PC-3 (cell line): ENCODE measurements at regions not wholly inside any gene's neighbourhood (a gene's known extent, or its start where the extent isn't known, plus 50 kb on each side); places are given as distances from the start of the nearest gene placed in this dataset.
"Not testable (repeated sequence)": the region's sequence is repeated elsewhere in the genome, so short reads cannot be mapped to it uniquely, and the experiment has no call there.

Experiments used
- ATAC-seq: fragments of 200-7000 bp; cut with Tn5 transposase; 2 replicates; pipeline ENCODE4 v1.9.1; 2020; ENCODE audit warnings: mild to moderate bottlenecking, moderate library complexity
- BruUV-seq: library from RNA; stranded (reverse); fragments of 400-500 nt; replicated peaks from 2 replicates; lab custom pipeline; 2021; lab: Mats Ljungman, UMichigan
- CTCF ChIA-PET: fragments of 300-600 bp; sonication (Branson Sonifier 250); formaldehyde crosslinking; loops from one replicate; lab custom pipeline; 2022; ENCODE audit warnings: antibody characterized with exemption; lab: Charles Lee
- POLR2A ChIA-PET: fragments of 300-600 bp; sonication (Branson Sonifier 250); formaldehyde crosslinking; loops from one replicate; lab custom pipeline; 2022; ENCODE audit warnings: antibody characterized with exemption; ENCODE audit not compliant: unreplicated experiment; lab: Charles Lee
- DNase-seq: peaks from one replicate; pipeline ENCODE4 v3.0.0-alpha.2; 2015
- H2AFZ ChIP-seq: fragments of 300-600 bp; sonication (generic); 2 replicates; pipeline ENCODE4 v1.6.0; 2016; ENCODE audit warnings: antibody characterized with exemption, low read length
- H3F3A ChIP-seq: fragments of 300-600 bp; sonication (generic); one replicate; pipeline ENCODE4 v1.6.0; 2017; ENCODE audit warnings: antibody characterized with exemption, low read length, control low read depth, mild to moderate bottlenecking; ENCODE audit not compliant: unreplicated experiment
- H3K27ac ChIP-seq: fragments of 300-600 bp; sonication (generic); 2 replicates; pipeline ENCODE4 v1.5.1; 2016; ENCODE audit warnings: mild to moderate bottlenecking, low read length
- H3K27me3 ChIP-seq: fragments of 300-600 bp; sonication (generic); 2 replicates; pipeline ENCODE4 v1.6.1; 2016; ENCODE audit warnings: low read length, mixed read lengths
- H3K36me3 ChIP-seq: fragments of 300-600 bp; sonication (generic); 2 replicates; pipeline ENCODE4 v1.6.1; 2016; ENCODE audit warnings: low read depth, mixed run types, low read length, mixed read lengths
- H3K4me1 ChIP-seq: fragments of 300-600 bp; sonication (generic); 2 replicates; pipeline ENCODE4 v1.5.1; 2016; ENCODE audit warnings: low read length; ENCODE audit not compliant: insufficient read depth
- H3K4me2 ChIP-seq: fragments of 300-600 bp; sonication (generic); 2 replicates; pipeline ENCODE4 v1.6.0; 2016; ENCODE audit warnings: low read length
- H3K4me3 ChIP-seq: fragments of 300-600 bp; sonication (generic); 2 replicates; pipeline ENCODE4 v1.5.1; 2016; ENCODE audit warnings: mild to moderate bottlenecking, low read length, mixed read lengths
- H3K79me2 ChIP-seq: fragments of 300-600 bp; sonication (generic); 2 replicates; pipeline ENCODE4 v1.6.1; 2017; ENCODE audit warnings: low read length, mixed read lengths
- H3K9ac ChIP-seq: fragments of 300-600 bp; sonication (generic); 2 replicates; pipeline ENCODE4 v1.6.0; 2016; ENCODE audit warnings: mild to moderate bottlenecking, low read length
- H3K9me2 ChIP-seq: fragments of 300-600 bp; sonication (generic); replicated peaks from 2 replicates; pipeline ENCODE4 v1.6.1; 2016; ENCODE audit warnings: mixed run types, low read length, mixed read lengths
- H3K9me3 ChIP-seq: fragments of 300-600 bp; sonication (generic); 2 replicates; pipeline ENCODE4 v1.6.1; 2016; ENCODE audit warnings: low read length, mixed read lengths
- H4K20me1 ChIP-seq: fragments of 300-600 bp; sonication (generic); 2 replicates; pipeline ENCODE4 v1.6.1; 2016; ENCODE audit warnings: low read length, mixed read lengths
- EZH2 ChIP-seq: fragments of 300-600 bp; sonication (generic); IDR thresholded peaks from one replicate; pipeline ENCODE4 v1.6.1; 2017; ENCODE audit warnings: antibody characterized with exemption, mild to moderate bottlenecking, low read length; ENCODE audit not compliant: unreplicated experiment
- EZH2phosphoT487 ChIP-seq: fragments of 300-600 bp; sonication (generic); IDR thresholded peaks from 2 replicates; pipeline ENCODE4 v1.6.1; 2018; ENCODE audit warnings: mild to moderate bottlenecking, antibody characterized with exemption, low read length, borderline replicate concordance
- intact Hi-C: fragments of 100-400 bp; cut with micrococcal nuclease; formaldehyde crosslinking; loops from 2 replicates; pipeline ENCODE4 v1.9.0; 2023
- TF ChIP-seq, protein P1 (sequence below): fragments of 300-600 bp; sonication (generic); conservative IDR thresholded peaks from 2 replicates; pipeline ENCODE4 v1.5.1; 2017; ENCODE audit warnings: antibody characterized with exemption, low read depth, mild to moderate bottlenecking, low read length

DNA sequence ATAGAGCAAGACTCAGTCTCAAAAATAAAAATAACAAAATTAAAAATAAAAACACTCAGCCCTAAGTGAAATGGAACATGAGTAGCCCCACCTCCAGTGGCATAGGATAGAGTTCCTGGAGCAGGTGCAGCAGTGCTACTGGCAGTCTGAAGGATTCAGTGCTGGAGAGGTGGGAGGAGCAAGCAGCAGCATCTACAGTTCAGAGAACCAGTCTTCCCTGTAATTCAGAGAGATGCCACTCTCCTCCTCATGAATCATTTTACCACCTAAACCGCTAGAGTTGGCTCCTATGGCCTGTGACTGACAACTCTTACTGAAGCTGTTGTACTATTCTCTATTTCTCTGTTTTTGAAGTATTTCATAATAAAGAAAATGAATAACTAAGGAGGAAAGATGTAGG is 56.0 kb upstream of the SMURF2 start:
- CTCF ChIA-PET = interaction anchor here (0.6 kb wide), 2 partner anchors 9 to 114 kb away, joined by 3 to 4 read pairs; no protein-coding TSS in a partner anchor
- no peak overlapping the region for H2AFZ ChIP-seq

DNA sequence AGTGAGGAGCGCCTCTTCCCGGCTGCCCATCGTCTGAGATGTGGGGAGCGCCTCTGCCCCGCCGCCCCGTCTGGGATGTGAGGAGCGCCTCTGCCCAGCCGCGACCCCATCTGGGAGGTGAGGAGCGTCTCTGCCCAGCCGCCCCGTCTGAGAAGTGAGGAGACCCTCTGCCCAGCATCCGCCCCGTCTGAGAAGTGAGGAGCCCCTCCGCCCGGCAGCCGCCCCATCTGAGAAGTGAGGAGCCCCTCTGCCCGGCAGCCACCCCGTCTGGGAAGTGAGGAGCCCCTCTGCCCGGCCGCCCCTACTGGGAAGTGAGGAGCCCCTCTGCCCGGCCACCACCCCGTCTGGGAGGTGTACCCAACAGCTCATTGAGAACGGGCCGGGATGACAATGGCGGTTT is 54.4 kb upstream of the SMURF2 start:
- H3K27ac ChIP-seq, H3K9me3 ChIP-seq, H4K20me1 ChIP-seq, H3K4me1 ChIP-seq, H3F3A ChIP-seq, H3K79me2 ChIP-seq, POLR2A ChIA-PET, H3K9me2 ChIP-seq, DNase-seq, H3K9ac ChIP-seq, H3K4me3 ChIP-seq, CTCF ChIA-PET, H3K27me3 ChIP-seq, H3K4me2 ChIP-seq, H3K36me3 ChIP-seq, H2AFZ ChIP-seq, BruUV-seq, ATAC-seq, intact Hi-C loops: not testable (repeated sequence)

More for the DNA sequence above, 56.0 kb upstream of the SMURF2 start:
- intact Hi-C loops = no loop called here
- Histone ChIP-seq H3K9me2 (no peaks in the 10 kb centered on the region), H3K4me2 (no peak overlapping the region), H3K4me3 (no peak overlapping the region), H3K9me3 (no peaks in the 10 kb centered on the region), H4K20me1 (no peaks in the 10 kb centered on the region), H3K9ac (no peak overlapping the region), H3F3A (no peaks in the 10 kb centered on the region), H3K79me2 (no peaks in the 10 kb centered on the region), H3K27ac (no peak overlapping the region), H3K27me3 (no peaks in the 10 kb centered on the region), H3K4me1 (no peaks in the 10 kb centered on the region), H3K36me3 (no peaks in the 10 kb centered on the region)
- POLR2A ChIA-PET = no interaction called here
- no peak for TF ChIP-seq EZH2
- no peak for TF ChIP-seq EZH2phosphoT487
- TF ChIP-seq, protein P1, sequence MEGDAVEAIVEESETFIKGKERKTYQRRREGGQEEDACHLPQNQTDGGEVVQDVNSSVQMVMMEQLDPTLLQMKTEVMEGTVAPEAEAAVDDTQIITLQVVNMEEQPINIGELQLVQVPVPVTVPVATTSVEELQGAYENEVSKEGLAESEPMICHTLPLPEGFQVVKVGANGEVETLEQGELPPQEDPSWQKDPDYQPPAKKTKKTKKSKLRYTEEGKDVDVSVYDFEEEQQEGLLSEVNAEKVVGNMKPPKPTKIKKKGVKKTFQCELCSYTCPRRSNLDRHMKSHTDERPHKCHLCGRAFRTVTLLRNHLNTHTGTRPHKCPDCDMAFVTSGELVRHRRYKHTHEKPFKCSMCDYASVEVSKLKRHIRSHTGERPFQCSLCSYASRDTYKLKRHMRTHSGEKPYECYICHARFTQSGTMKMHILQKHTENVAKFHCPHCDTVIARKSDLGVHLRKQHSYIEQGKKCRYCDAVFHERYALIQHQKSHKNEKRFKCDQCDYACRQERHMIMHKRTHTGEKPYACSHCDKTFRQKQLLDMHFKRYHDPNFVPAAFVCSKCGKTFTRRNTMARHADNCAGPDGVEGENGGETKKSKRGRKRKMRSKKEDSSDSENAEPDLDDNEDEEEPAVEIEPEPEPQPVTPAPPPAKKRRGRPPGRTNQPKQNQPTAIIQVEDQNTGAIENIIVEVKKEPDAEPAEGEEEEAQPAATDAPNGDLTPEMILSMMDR = no peak
- ATAC-seq = peak; percentile 70
- BruUV-seq = no TSS peak
- peak; percentile 75 for DNase-seq

DNA sequence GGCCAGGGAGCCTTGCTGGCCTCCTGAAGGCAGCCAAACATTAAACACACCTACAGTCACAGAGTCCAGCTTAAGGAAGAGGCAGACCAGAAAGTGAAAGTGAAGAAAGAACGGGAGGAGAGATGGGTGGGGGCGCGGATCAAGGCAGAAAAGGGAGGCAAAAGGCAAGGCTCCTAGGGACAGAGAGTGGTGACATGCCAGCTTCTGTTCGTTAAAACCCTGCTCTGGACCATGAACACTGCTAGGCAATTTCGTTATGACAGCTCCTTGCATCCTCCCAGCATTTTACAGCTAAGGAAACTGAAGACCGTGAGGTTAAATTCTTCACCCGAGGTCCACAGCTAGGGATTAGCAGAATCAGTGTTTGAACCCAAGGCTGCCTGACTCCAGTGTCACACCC is 51.7 kb upstream of the SMURF2 start:
- ATAC-seq, H3K4me1 ChIP-seq, H3K36me3 ChIP-seq, H3K9me3 ChIP-seq, intact Hi-C loops, H3K4me2 ChIP-seq, H3K79me2 ChIP-seq, H3K27ac ChIP-seq, H4K20me1 ChIP-seq, H3F3A ChIP-seq, H3K9me2 ChIP-seq, BruUV-seq, DNase-seq, H3K27me3 ChIP-seq, H3K9ac ChIP-seq, H3K4me3 ChIP-seq, CTCF ChIA-PET: not testable (repeated sequence)
- POLR2A ChIA-PET = interaction anchor here (0.7 kb wide), 1 partner anchor 34 kb away, joined by 14 read pairs; no protein-coding TSS in a partner anchor
- H2AFZ ChIP-seq = 0 out of 2 replicates have a peak overlapping the region, but pooled peaks have one; percentile 32

DNA sequence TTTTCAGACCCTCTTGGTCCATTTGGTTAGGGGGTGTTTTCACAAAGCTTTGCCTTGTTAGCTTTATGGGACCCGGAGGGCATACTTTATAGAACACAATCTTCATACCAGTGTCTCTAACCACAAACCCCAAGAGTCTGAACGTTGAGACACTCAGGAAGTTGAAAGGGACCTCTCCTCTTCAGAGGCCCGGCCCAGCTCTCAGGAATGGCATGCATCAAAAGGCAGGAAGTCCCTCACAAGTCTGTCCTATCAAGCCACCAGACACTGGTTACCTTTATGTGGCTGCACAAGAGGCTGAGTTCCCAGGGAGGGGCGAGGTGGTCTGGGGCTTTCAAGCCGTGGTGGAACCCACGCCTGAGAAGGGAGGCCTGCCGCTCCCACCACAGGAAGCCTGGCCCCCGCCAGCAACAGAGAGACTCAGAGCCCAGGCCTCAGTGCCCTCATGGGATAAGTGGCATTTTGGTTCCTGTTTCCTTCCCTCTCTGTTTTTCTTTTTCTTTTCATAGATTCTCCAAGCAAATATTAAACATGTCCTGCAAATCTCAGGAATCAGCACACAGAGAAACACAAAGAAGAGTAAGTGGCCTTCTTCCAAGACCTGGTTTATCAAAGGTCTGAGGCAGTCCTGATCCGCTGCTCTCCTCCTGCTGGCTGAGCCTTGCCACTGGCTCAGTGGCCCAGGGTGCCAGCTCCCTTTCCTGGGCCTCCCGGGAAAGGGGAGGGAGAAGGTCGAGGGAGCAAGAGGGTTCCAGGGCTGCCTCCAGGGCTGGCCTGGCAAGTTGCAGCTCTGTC is 50.6 kb upstream of the SMURF2 start:
- intact Hi-C loops, H3K4me2 ChIP-seq, H3K27ac ChIP-seq, H3F3A ChIP-seq, H3K36me3 ChIP-seq, H3K79me2 ChIP-seq, H3K4me3 ChIP-seq, H4K20me1 ChIP-seq, BruUV-seq, DNase-seq, H3K9me3 ChIP-seq, H3K27me3 ChIP-seq, H3K9ac ChIP-seq, H3K9me2 ChIP-seq: not testable (repeated sequence)
- CTCF ChIA-PET = interaction anchor here (0.5 kb wide), 2 partner anchors 19 to 44 kb away, joined by 8 to 12 read pairs; no protein-coding TSS in a partner anchor
- peak; percentile 37; the same call in 1 of the 2 replicates for ATAC-seq
- POLR2A ChIA-PET = interaction anchor here (0.7 kb wide), 1 partner anchor 33 kb away, joined by 14 read pairs; no protein-coding TSS in a partner anchor
- H2AFZ ChIP-seq = 0 out of 2 replicates have a peak overlapping the region, but pooled peaks have one; percentile 31
- peaks cover 14% of the 10 kb centered on the region for H3K4me1 ChIP-seq
